Fibroblast of gingiva (primary cell): ENCODE measurements at regions not wholly inside any gene's neighbourhood (a gene's known extent, or its start where the extent isn't known, plus 50 kb on each side); places are given as distances from the start of the nearest gene placed in this dataset.
"Not testable (repeated sequence)": the region's sequence is repeated elsewhere in the genome, so short reads cannot be mapped to it uniquely, and the experiment has no call there.

ENCODE experiments used
- DNase-seq: peaks from one replicate; pipeline ENCODE4 v3.0.0-alpha.2; 2011; ENCODE audit warnings: low read depth

DNA sequence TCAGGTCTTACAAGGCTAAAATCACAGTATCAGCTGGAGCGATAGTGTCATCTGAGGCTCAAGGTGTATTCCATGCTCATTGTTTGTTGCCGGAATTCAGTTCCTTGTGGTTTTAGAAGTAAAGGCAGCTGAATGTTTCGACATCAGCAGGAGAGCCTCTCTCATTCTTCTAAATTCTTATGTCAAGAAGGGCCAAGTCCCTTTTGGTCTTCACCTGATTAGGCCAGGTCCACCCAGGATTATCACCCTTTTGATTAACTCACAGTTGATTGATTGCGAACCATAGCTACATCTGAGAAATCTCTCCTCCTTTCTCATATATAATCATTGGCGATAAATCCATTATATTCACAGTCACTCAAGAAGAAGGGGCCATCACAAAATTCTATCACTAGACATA lies 806.7 kb upstream of the PRMT6 start:
- DNase-seq, result no peak

DNA sequence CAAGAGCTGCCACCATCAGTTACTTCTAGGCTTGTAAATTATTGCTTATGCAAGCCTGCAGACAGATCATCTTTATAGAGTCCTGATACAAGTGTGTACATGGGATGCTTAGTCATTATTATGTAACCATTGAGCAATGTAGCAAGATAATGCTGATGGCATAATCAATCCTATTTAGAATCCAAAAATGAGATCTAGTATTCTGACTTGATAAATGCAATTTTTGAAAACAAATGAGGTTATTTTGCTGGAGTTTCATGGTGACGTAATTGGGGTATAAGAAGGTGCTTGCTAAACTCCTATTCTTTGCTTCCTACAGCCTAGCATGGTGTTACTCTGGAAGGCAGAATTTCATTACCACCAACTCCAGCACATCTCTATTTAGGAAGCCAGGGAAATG lies 801.7 kb upstream of the PRMT6 start:
- no peak for DNase-seq

- DNase-seq, result no peak
These were observed 789.7 kb upstream of the PRMT6 start for GRCh38 chr1:106266786-106267185.

GRCh38 chr1:106268070-106268469 lies 788.4 kb upstream of the PRMT6 start:
- peak; percentile 16 for DNase-seq

- peak; percentile 68 for DNase-seq
These were observed 779.6 kb upstream of the PRMT6 start for GRCh38 chr1:106276871-106277270.

DNA sequence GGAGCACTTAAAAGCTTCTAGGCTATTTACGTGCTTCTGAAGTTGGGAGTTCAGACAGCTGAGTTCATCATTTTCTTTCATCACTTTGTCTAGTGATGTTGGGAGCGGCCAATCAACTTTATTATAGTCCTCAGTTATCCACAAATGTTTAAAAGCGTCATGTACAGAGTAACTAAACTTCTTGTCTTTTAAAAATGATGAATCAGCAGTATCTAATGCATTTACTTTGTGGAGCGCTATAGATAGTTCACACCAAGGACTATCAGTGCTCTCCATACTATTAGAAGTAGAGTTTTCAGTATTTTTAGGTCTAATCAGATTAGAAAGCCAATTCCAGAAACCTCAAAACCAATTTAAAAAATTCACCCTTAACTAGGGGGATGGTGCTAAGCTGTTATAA lies 778.7 kb upstream of the PRMT6 start:
- DNase-seq, result no peak

- DNase-seq, result no peak
These were observed 777.8 kb upstream of the PRMT6 start for GRCh38 chr1:106278716-106279115.

- DNase-seq, result no peak
These were observed 767.1 kb upstream of the PRMT6 start for GRCh38 chr1:106289265-106289928.

DNA sequence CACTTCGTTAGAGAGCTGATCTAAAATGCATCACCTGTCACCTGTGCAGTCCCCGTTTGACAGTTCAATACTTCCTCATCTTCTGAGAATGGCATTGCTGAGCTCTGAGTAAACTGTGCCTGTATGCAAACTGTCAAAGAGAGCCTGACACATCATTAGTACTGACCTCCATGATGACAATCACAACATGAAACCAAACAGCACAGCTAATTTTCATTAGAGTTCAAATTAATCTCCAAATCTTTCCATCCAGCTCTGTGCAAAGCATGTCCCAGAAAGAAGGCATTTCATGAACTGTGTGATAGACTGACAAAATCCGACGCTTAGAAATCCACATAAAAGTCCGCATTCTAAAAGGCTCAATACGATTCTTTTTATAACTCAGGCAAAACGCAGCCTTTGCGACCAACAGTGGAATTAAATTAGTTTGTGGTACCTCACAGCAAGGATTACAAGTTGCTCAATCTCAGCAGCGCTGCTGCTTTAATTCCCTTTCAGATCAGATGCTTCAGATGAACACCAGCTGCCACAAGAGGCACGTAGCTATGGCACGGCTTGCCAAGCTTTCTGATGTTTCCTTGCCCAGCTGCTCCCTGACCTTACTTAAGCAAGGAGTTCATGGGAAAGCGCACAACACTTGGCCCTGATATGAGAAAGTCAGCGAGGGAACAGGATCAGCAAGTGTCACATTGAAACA lies 765.5 kb upstream of the PRMT6 start:
- peak; percentile 46 for DNase-seq

GRCh38 chr1:106292130-106292529 lies 764.3 kb upstream of the PRMT6 start:
- DNase-seq, result no peak

DNA sequence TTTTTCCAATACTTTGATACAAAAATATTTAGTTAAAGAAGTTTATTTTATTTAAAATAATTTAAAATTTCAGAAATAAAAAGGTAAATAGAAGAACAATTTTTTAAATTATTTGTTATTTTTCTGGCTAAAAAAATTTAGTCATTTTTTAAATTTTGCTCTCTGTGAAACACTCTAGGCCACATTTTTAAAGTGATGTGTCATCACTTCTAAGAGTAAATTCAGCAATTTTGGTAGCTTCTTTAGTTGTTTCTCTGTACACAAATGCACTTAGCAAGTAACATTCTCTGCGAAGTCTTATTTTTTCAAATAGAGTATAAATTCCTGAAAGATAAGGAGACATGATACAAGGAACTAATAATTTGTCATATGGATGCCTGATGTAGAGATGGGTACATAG lies 760.0 kb upstream of the PRMT6 start:
- DNase-seq, result no peak

DNA sequence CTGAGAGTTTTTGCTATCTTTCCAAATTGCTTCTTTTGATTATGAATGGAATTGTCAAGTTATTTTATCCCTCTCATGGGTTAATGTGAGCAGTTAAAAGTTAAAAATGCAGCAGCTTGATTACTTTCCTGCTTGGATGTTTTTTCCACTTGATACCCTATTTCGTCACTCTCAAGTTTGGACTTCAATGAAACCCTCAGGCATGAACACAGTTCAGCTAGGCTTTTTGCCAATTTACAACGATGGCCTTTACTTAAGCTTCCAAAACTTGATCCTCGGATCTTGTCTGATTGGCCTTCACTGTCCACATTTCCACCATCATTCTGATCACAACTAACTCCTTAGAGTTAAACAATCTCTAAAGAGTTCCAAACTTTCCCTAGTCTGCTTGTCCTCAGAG lies 752.4 kb upstream of the PRMT6 start:
- peak; percentile 72 for DNase-seq

DNA sequence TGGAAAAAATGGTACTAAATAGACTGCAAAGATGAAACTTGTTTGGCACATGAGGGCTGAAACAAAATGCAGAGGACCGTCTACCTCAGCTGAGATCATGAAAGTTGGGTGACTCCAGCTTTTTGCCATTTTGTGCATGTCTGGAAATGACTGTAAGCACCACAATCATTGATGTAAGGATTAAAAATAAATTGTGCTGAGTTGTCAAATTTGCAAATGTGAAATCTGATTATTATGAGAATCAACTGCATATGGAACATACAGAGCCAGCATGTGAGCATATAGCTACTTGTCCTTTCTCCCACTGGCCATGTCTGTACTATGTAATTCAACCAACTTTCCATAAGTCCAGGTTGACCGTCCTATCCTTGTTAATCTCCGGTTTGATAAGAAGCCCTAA lies 736.9 kb upstream of the PRMT6 start:
- no peak for DNase-seq

GRCh38 chr1:106325600-106325999 lies 730.9 kb upstream of the PRMT6 start:
- DNase-seq, result no peak

GRCh38 chr1:106344494-106344893 lies 712.0 kb upstream of the PRMT6 start:
- no peak for DNase-seq

DNA sequence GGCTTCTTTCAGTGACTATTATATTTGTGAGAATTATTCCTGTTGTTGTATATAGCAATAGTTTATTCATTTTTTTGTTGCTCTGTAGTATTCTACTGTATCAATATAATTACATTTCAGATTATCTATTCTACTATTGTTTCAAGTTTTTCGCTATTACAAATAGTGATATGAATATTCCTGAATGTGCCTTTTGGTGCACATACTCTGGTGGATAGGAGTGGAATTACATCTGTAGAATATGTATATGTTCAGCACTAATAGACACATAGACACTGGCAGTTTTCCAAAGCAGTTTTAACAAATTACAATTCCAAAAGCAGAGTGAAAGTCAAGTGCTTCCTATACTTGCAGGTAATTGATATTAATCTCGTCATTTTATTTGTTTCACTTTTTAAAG lies 696.2 kb upstream of the PRMT6 start:
- DNase-seq, result no peak

GRCh38 chr1:106366627-106367319 lies 689.7 kb upstream of the PRMT6 start:
- no peak for DNase-seq

- DNase-seq, result no peak
These were observed 678.2 kb upstream of the PRMT6 start for GRCh38 chr1:106378261-106378660.

DNA sequence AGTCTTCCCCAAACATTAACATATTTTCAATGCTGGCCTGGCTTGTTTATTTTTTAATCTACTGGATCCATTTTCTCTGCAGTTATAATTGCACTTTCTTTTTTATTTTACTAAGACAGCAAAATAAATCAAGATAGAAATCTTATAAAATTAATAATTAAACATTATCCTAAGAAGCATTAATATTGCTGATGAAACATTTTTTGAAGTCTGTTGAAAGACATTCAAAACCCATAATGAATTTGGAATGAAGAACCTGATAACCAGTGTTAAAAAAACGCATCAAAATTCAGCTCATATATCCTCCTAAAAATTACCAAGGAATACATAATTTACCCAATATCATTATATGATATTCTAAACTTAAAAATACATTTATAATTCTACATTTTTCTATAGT lies 675.7 kb upstream of the PRMT6 start:
- DNase-seq, result no peak

- DNase-seq, result not testable (repeated sequence)
These were observed 667.3 kb upstream of the PRMT6 start for GRCh38 chr1:106389160-106389559.

DNA sequence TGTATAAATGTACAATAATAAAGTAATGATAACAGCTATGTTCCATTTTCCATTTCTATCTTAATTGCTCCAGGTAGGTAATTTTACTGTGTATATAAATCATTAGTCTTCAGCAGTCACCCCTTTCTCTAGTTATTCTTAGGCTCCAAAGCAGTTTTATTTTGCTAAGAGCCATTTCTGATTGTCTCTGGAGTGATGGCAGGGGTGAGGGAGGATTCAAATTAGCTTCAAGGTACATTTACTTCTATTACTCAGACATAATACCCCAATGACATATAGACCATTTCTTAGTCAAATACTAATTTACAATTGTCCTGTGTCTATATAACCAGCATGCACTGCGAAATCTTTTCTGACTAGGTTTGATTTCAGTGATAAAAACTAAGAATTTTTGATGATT lies 663.4 kb upstream of the PRMT6 start:
- no peak for DNase-seq

- DNase-seq, result no peak
These were observed 660.5 kb upstream of the PRMT6 start for GRCh38 chr1:106396020-106396419.

- DNase-seq, result no peak
These were observed 658.1 kb upstream of the PRMT6 start for GRCh38 chr1:106398391-106398790.
